Spleen (tissue), 11 donors: ENCODE measurements at regions not wholly inside any gene's neighbourhood (a gene's known extent, or its start where the extent isn't known, plus 50 kb on each side); places are given as distances from the start of the nearest gene placed in this dataset.

Experiments used
- DNase-seq: peaks from one replicate; pipeline ENCODE4 v3.0.0-alpha.2; 2020
- H3K27ac ChIP-seq, 8 donors: fragments of 200-600 bp; sonication (generic) in 7 of 8; 1 replicate in 4 of 8; 2 replicates in 4 of 8; pipeline versions ENCODE4 v1.5.0 to v1.8.0; 2016 to 2021; ENCODE audit warnings: inconsistent platforms in 4 of 8, mild to moderate bottlenecking in 4 of 8, moderate library complexity in 1 of 8
- H3K27me3 ChIP-seq, 7 donors: fragments of 200-600 bp; sonication (generic) in 6 of 7; replicated peaks in 1 of 7; 1 replicate in 4 of 7; 2 replicates in 3 of 7; pipeline versions ENCODE4 v1.5.0 to v1.8.0; 2016 to 2021; ENCODE audit warnings: inconsistent platforms in 3 of 7, mild to moderate bottlenecking in 1 of 7
- H3K36me3 ChIP-seq, 6 donors: fragments of 200-600 bp; sonication (generic) in 5 of 6; 1 replicate in 4 of 6; 2 replicates in 2 of 6; pipeline versions ENCODE4 v1.5.0 to v1.8.0; 2016 to 2021; ENCODE audit warnings: inconsistent platforms in 2 of 6
- H3K4me1 ChIP-seq, 6 donors: fragments of 200-600 bp; sonication (generic) in 5 of 6; 1 replicate in 3 of 6; 2 replicates in 3 of 6; pipeline versions ENCODE4 v1.5.0 to v1.8.0; 2016 to 2021; ENCODE audit warnings: inconsistent platforms in 3 of 6
- H3K4me3 ChIP-seq, 8 donors: fragments of 200-600 bp; sonication (generic) in 7 of 8; 1 replicate in 4 of 8; 2 replicates in 4 of 8; pipeline versions ENCODE4 v1.5.0 to v1.8.0; 2016 to 2021; ENCODE audit warnings: inconsistent platforms in 4 of 8, mild to moderate bottlenecking in 4 of 8, moderate library complexity in 2 of 8
- H3K9me3 ChIP-seq, 8 donors: fragments of 200-600 bp; sonication (generic) in 7 of 8; 1 replicate in 4 of 8; 2 replicates in 4 of 8; pipeline versions ENCODE4 v1.5.0 to v1.8.0; 2016 to 2021; ENCODE audit warnings: inconsistent platforms in 4 of 8
- CTCF ChIP-seq, 11 experiments: fragments of 200-600 bp in 7 of 11; fragments of 450-650 bp in 4 of 11; sonication (generic) in 4 of 11; IDR thresholded peaks in 8 of 11; conservative IDR thresholded peaks in 3 of 11; 1 replicate in 7 of 11; 2 replicates in 4 of 11; pipeline versions ENCODE4 v1.4.0 to v1.8.0; 2016 to 2021; ENCODE audit warnings: antibody characterized with exemption in 11 of 11, inconsistent platforms in 4 of 11, mild to moderate bottlenecking in 1 of 11
- POLR2A ChIP-seq, 3 donors: fragments of 450-650 bp; IDR thresholded peaks; one replicate each; pipeline ENCODE4 v1.5.1; 2017; ENCODE audit warnings: antibody characterized with exemption in 3 of 3, mild to moderate bottlenecking in 1 of 3
- POLR2AphosphoS5 ChIP-seq, 3 donors: sonication (generic); formaldehyde crosslinking; IDR thresholded peaks; one replicate each; pipeline ENCODE4 v1.5.1; 2017; ENCODE audit warnings: antibody characterized with exemption in 3 of 3
- WGBS, 5 donors: extraction: QIAGEN DNeasy Blood & Tissue Kit in 3 of 5; methylation state at CpG; one replicate each; pipeline versions ENCODE4 v1.1.5 to v1.1.7; 2013 to 2018; 5-methylcytosine and 5-hydroxymethylcytosine counted together
- intact Hi-C: fragments of 100-400 bp; cut with DNase I; formaldehyde crosslinking; loops from one replicate; pipeline ENCODE4 v1.15.0; 2023; ENCODE audit warnings: low total_unique reads
- donor health status: healthy with polysubstance abuse.
- donor health status: DM: no; HTN: no; CAD: no; lungs with moderate emphysema.
- donor health status: DM: no; HTN: no; CAD: no.
- donor health status: Bipolar disorder and iron deficiency.
- donor health status: healthy.
- donor health status: DM: no; HTN: no; CAD: no.
- donor health status: DM: yes; HTN: yes; CAD: no.

DNA sequence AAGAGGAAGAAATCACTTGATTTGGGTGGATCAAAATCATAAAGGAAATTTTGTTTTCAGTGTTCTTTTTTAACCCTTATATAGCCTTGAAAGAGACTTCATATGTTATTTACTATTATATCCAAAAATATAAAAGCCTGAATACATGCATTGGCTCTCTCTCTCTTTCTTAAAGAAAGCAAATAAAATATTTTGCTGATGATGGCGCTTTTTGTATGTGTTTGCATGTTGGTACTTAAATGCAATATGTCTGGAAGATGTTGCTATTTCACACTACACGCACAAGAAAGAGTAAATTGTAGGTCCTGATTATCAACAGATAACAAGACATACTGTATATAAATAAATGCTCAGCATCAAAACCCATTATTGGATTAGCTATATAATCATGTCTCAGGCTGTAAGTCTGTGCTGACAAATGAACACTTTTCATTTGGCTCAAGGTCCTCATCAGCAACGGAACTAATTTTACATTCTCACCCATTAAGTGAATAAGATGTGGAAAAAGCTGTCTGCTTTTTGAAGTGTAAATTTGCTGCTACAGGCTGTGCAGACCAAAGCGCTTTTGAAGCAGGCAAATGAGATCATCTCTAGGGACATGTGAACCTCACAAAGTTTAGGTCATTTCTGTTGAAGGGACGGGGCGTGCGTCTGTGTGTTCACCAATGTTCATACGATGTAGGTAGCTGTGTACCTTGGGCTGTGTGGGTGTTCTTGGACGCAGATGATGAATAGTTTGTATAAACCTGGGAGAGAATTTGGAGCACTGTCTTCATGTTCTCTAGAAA lies 122.4 kb upstream of the LMO4 start:
- intact Hi-C loops, result no loop called here
- no peaks in the 10 kb centered on the region for H3K36me3 ChIP-seq
- no peak overlapping the region for H3K27ac ChIP-seq
- H3K4me3 ChIP-seq, result no peak overlapping the region
- no peak for TF ChIP-seq POLR2A (IDR thresholded peaks at IDR 0.05)
- TF ChIP-seq POLR2AphosphoS5 (IDR thresholded peaks at IDR 0.05), result no peak
- no peak for TF ChIP-seq CTCF (IDR thresholded peaks at IDR 0.05 in 8 of 11, conservative IDR thresholded peaks at IDR 0.05 in 3 of 11)
- H3K4me1 ChIP-seq, result peaks cover 0 to 11% (median 3%) of the 10 kb centered on the region in 6 donors
- peaks cover 0 to 23% (median 0%) of the 10 kb centered on the region in 7 donors for H3K27me3 ChIP-seq
- DNase-seq, result no peak
- WGBS, 5 donors, result 85 to 95% (median 91%) methylated on average over 9 of the region's 9 CpGs
- no peaks in the 10 kb centered on the region for H3K9me3 ChIP-seq

DNA sequence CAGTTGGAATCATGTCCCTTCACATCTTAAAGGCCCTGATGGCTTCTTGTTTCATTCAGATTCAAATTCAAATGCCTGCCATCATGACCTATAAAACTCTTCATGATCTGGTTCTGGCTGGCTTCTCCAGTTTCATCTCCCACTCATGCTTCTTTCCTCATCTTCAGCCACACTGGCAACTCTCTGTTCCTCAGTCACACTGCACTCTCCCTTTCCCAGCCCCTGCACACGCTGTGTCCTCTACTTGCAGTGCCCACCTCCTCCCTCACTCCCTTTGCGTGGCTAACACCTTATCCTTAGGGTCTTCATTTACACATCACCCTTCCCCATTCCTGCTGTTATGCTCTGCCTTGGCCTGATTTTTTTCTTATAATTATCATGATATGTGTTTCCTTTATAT lies 120.6 kb upstream of the LMO4 start:
- peaks cover 0 to 5% (median 0%) of the 10 kb centered on the region in 7 donors for H3K27me3 ChIP-seq
- TF ChIP-seq POLR2A (IDR thresholded peaks at IDR 0.05), result no peak
- no peak for TF ChIP-seq POLR2AphosphoS5 (IDR thresholded peaks at IDR 0.05)
- no peak for TF ChIP-seq CTCF (IDR thresholded peaks at IDR 0.05 in 8 of 11, conservative IDR thresholded peaks at IDR 0.05 in 3 of 11)
- 88 to 96% (median 92%) methylated on average over 2 of the region's 2 CpGs for WGBS, 5 donors
- H3K36me3 ChIP-seq, result no peaks in the 10 kb centered on the region
- peaks cover 0 to 8% (median 0%) of the 10 kb centered on the region in 6 donors for H3K4me1 ChIP-seq
- no peak overlapping the region for H3K4me3 ChIP-seq
- intact Hi-C loops, result no loop called here
- no peak for DNase-seq
- H3K9me3 ChIP-seq, result no peaks in the 10 kb centered on the region
- no peak overlapping the region for H3K27ac ChIP-seq

GRCh38 chr1:87208931-87209330 lies 119.7 kb upstream of the LMO4 start:
- Histone ChIP-seq H3K27ac (no peak overlapping the region), H3K4me1 (peaks cover 0 to 8% (median 0%) of the 10 kb centered on the region in 6 donors), H3K9me3 (no peaks in the 10 kb centered on the region), H3K36me3 (no peaks in the 10 kb centered on the region), H3K27me3 (no peaks in the 10 kb centered on the region), H3K4me3 (no peak overlapping the region)
- intact Hi-C loops, result no loop called here
- 64 to 69% (median 67%) methylated on average over 4 of the region's 4 CpGs for WGBS, 5 donors
- TF ChIP-seq POLR2A (IDR thresholded peaks at IDR 0.05) (no peak), POLR2AphosphoS5 (IDR thresholded peaks at IDR 0.05) (no peak), CTCF (IDR thresholded peaks at IDR 0.05 in 8 of 11, conservative IDR thresholded peaks at IDR 0.05 in 3 of 11) (no peak)
- no peak for DNase-seq

- 90 to 97% (median 93%) methylated on average over 3 of the region's 3 CpGs for WGBS, 5 donors
- Histone ChIP-seq H3K9me3 (peaks cover 0 to 3% (median 0%) of the 10 kb centered on the region in 8 donors), H3K27ac (no peak overlapping the region), H3K27me3 (no peaks in the 10 kb centered on the region), H3K4me3 (no peak overlapping the region), H3K36me3 (no peaks in the 10 kb centered on the region), H3K4me1 (peaks cover 0 to 8% (median 0%) of the 10 kb centered on the region in 6 donors)
- DNase-seq, result no peak
- intact Hi-C loops, result no loop called here
- TF ChIP-seq CTCF (IDR thresholded peaks at IDR 0.05 in 8 of 11, conservative IDR thresholded peaks at IDR 0.05 in 3 of 11) (no peak), POLR2AphosphoS5 (IDR thresholded peaks at IDR 0.05) (no peak), POLR2A (IDR thresholded peaks at IDR 0.05) (no peak)
These were observed 118.5 kb upstream of the LMO4 start for GRCh38 chr1:87210151-87210550.
